ENCODE measurements at regions not wholly inside any gene's neighbourhood (a gene's known extent, or its start where the extent isn't known, plus 50 kb on each side); places are given as distances from the start of the nearest gene placed in this dataset.
A peak's percentile ranks its signal among the peaks of the same experiment; 100 is the strongest.

GRCh38 chr4:12949719-12950490, 534.2 kb downstream of the RAB28 start (continued):
- TF ChIP-seq KLF16 (CRISPR knock-in tag; IDR thresholded peaks at IDR 0.05) (0 out of 4 replicates have a peak, but pooled peaks of 1 of the 2 experiments have one; percentile 38), ZNF850 (CRISPR knock-in tag; conservative IDR thresholded peaks at IDR 0.05) (no peak), KLF15 (CRISPR knock-in tag; IDR thresholded peaks at IDR 0.05; ENCODE audit: borderline replicate concordance) (no peak), CAMTA2 (CRISPR knock-in tag; IDR thresholded peaks at IDR 0.05; ENCODE audit: borderline replicate concordance) (no peak), SETDB1 (CRISPR knock-in tag; IDR thresholded peaks at IDR 0.05; ENCODE audit: borderline replicate concordance) (no peak), MIXL1 (CRISPR knock-in tag; IDR thresholded peaks at IDR 0.05) (peak; percentile 44; the same call in 1 of the 2 replicates), HMGXB3 (CRISPR knock-in tag; IDR thresholded peaks at IDR 0.05; ENCODE audit: borderline replicate concordance) (no peak), JDP2 (CRISPR knock-in tag; IDR thresholded peaks at IDR 0.05; ENCODE audit: borderline replicate concordance) (no peak), ZNF572 (CRISPR knock-in tag; IDR thresholded peaks at IDR 0.05) (no peak), ZNF232 (CRISPR knock-in tag; IDR thresholded peaks at IDR 0.05; ENCODE audit: borderline replicate concordance) (no peak), ZNF792 (CRISPR knock-in tag; IDR thresholded peaks at IDR 0.05) (0 out of 2 replicates have a peak, but pooled peaks have one; percentile 28), ZNF556 (CRISPR knock-in tag; IDR thresholded peaks at IDR 0.05; ENCODE audit: borderline replicate concordance) (no peak), WIZ (CRISPR knock-in tag; IDR thresholded peaks at IDR 0.05) (no peak), SMAD3 (CRISPR knock-in tag; IDR thresholded peaks at IDR 0.05) (peak; percentile 31; the same call in 1 of the 2 replicates), SMAD9 (CRISPR knock-in tag; IDR thresholded peaks at IDR 0.05) (no peak), ELF1 (CRISPR knock-in tag; IDR thresholded peaks at IDR 0.05) (no peak), ERF (CRISPR knock-in tag; IDR thresholded peaks at IDR 0.05) (no peak), ZNF263 (CRISPR knock-in tag; IDR thresholded peaks at IDR 0.05) (no peak), ZNF354B (CRISPR knock-in tag; IDR thresholded peaks at IDR 0.05) (no peak), ZNF34 (CRISPR knock-in tag; IDR thresholded peaks at IDR 0.05; ENCODE audit: borderline replicate concordance) (no peak), HDAC2 (CRISPR knock-in tag; IDR thresholded peaks at IDR 0.05) (peak; percentile 59; the same call in 1 of the 2 replicates), HOXA3 (CRISPR knock-in tag; IDR thresholded peaks at IDR 0.05) (no peak), ZNF281 (CRISPR knock-in tag; IDR thresholded peaks at IDR 0.05; ENCODE audit: borderline replicate concordance) (no peak), ZFP37 (CRISPR knock-in tag; IDR thresholded peaks at IDR 0.05; ENCODE audit: borderline replicate concordance) (no peak), ZSCAN9 (CRISPR knock-in tag; IDR thresholded peaks at IDR 0.05; ENCODE audit: borderline replicate concordance) (no peak), SMARCE1 (IDR thresholded peaks at IDR 0.05; ENCODE audit: borderline replicate concordance) (no peak)

All from HepG2 (cell line).